ENCODE measurements at regions not wholly inside any gene's neighbourhood (a gene's known extent, or its start where the extent isn't known, plus 50 kb on each side); places are given as distances from the start of the nearest gene placed in this dataset.

- ChIA-PET POLR2A (no interaction called here), CTCF (no interaction called here)
- no peak overlapping the region for H3K27ac ChIP-seq (ENCODE audit: extremely low read depth, low read depth, low read length)
- H3K4me1 ChIP-seq (ENCODE audit: control insufficient read depth, insufficient read depth, low read length), result no peaks in the 10 kb centered on the region
- no peaks in the 10 kb centered on the region for H3K9me3 ChIP-seq (ENCODE audit: control insufficient read depth, insufficient read depth, low read depth, low read length)
- H3K36me3 ChIP-seq (ENCODE audit: control insufficient read depth in 2 of 2, insufficient read depth in 1 of 2, low read length in 2 of 2), result no peaks in the 10 kb centered on the region
- no peak for TF ChIP-seq ZBTB8A (tag by site-specific recombination; IDR thresholded peaks at IDR 0.05)
- no peak for TF ChIP-seq ZSCAN23 (tag by site-specific recombination; IDR thresholded peaks at IDR 0.05)
- no peak for TF ChIP-seq ZSCAN5A (tag by site-specific recombination; IDR thresholded peaks at IDR 0.05)
- TF ChIP-seq ZNF394 (tag by site-specific recombination; IDR thresholded peaks at IDR 0.05; ENCODE audit: borderline replicate concordance), result no peak
- no peak for TF ChIP-seq ZNF571 (tag by site-specific recombination; IDR thresholded peaks at IDR 0.05)
- TF ChIP-seq ZNF514 (tag by site-specific recombination; IDR thresholded peaks at IDR 0.05), result no peak
- no peak for TF ChIP-seq ZNF777 (tag by site-specific recombination; IDR thresholded peaks at IDR 0.05; ENCODE audit: borderline replicate concordance)
- no peak for TF ChIP-seq ZNF658 (tag by site-specific recombination; IDR thresholded peaks at IDR 0.05)
- no peak for TF ChIP-seq ZNF626 (tag by site-specific recombination; IDR thresholded peaks at IDR 0.05)
- no peak for TF ChIP-seq ZBTB17 (tag by site-specific recombination; IDR thresholded peaks at IDR 0.05)
- no peak for TF ChIP-seq PATZ1 (tag by site-specific recombination; IDR thresholded peaks at IDR 0.05)
- no peak for TF ChIP-seq ZNF513 (tag by site-specific recombination; IDR thresholded peaks at IDR 0.05)
- no peak for TF ChIP-seq REST (tag by site-specific recombination; IDR thresholded peaks at IDR 0.05)
- no peak overlapping the region for H3K4me3 ChIP-seq (ENCODE audit: low read depth, low read length)
These were observed 198.6 kb upstream of the ADARB2 start for GRCh38 chr10:1935912-1936311.

- no peak overlapping the region for H3K27ac ChIP-seq (ENCODE audit: extremely low read depth, low read depth, low read length)
- ChIA-PET POLR2A (no interaction called here), CTCF (no interaction called here)
- H3K4me3 ChIP-seq (ENCODE audit: low read depth, low read length), result no peak overlapping the region
- H3K9me3 ChIP-seq (ENCODE audit: control insufficient read depth, insufficient read depth, low read depth, low read length), result no peaks in the 10 kb centered on the region
- H3K4me1 ChIP-seq (ENCODE audit: control insufficient read depth, insufficient read depth, low read length), result no peaks in the 10 kb centered on the region
- no peaks in the 10 kb centered on the region for H3K36me3 ChIP-seq (ENCODE audit: control insufficient read depth in 2 of 2, insufficient read depth in 1 of 2, low read length in 2 of 2)
- TF ChIP-seq ZNF48 (tag by site-specific recombination; IDR thresholded peaks at IDR 0.05), result no peak
- TF ChIP-seq PBX3 (CRISPR knock-in tag; IDR thresholded peaks at IDR 0.05), result no peak
- no peak for TF ChIP-seq KLF1 (tag by site-specific recombination; IDR thresholded peaks at IDR 0.05)
- no peak for TF ChIP-seq PRDM1 (tag by site-specific recombination; IDR thresholded peaks at IDR 0.05)
- no peak for TF ChIP-seq ZBTB20 (tag by site-specific recombination; IDR thresholded peaks at IDR 0.05)
- no peak for TF ChIP-seq CTCF (tag by site-specific recombination; IDR thresholded peaks at IDR 0.05)
- no peak for TF ChIP-seq ZBTB10 (tag by site-specific recombination; IDR thresholded peaks at IDR 0.05)
These were observed 195.9 kb upstream of the ADARB2 start for GRCh38 chr10:1933215-1933614.
